WTC11 (cell line): ENCODE measurements at regions not wholly inside any gene's neighbourhood (a gene's known extent, or its start where the extent isn't known, plus 50 kb on each side); places are given as distances from the start of the nearest gene placed in this dataset.

Experiments
- ATAC-seq: fragments of 200-7000 bp; cut with Tn5 transposase; 2 replicates; pipeline ENCODE4 v1.10.0; 2021; ENCODE audit warnings: mild to moderate bottlenecking, moderate library complexity
- CTCF ChIA-PET: fragments of 300-600 bp; sonication (Branson Sonifier 250); formaldehyde crosslinking; loops from one replicate; lab custom pipeline; 2021; ENCODE audit warnings: antibody characterized with exemption; lab: Charles Lee
- POLR2A ChIA-PET: fragments of 350-600 bp; sonication (Branson Sonifier 250); formaldehyde crosslinking; loops from one replicate; lab custom pipeline; 2021; ENCODE audit warnings: antibody characterized with exemption; lab: Charles Lee
- DNase-seq: peaks from one replicate; pipeline ENCODE4 v3.0.0; 2021; ENCODE audit warnings: low spot score
- H3K27ac Mint-ChIP-seq: 2 replicates; pipeline ENCODE4 v1.8.0; 2021; ENCODE audit warnings: mixed read lengths
- H3K27me3 Mint-ChIP-seq: 2 replicates; pipeline ENCODE4 v1.8.0; 2021; ENCODE audit warnings: low read depth, mild to moderate bottlenecking, moderate library complexity, mixed read lengths
- H3K36me3 Mint-ChIP-seq: 2 replicates; pipeline ENCODE4 v1.8.0; 2021; ENCODE audit warnings: mixed read lengths
- H3K4me1 Mint-ChIP-seq: 2 replicates; pipeline ENCODE4 v1.8.0; 2022; ENCODE audit warnings: mixed read lengths
- H3K4me3 Mint-ChIP-seq: 2 replicates; pipeline ENCODE4 v1.8.0; 2021; ENCODE audit warnings: mild to moderate bottlenecking, moderate library complexity, mixed read lengths
- H3K9me3 Mint-ChIP-seq: 2 replicates; pipeline ENCODE4 v1.8.0; 2021; ENCODE audit warnings: mixed read lengths
- AFF4 ChIP-seq: sonication (generic); formaldehyde crosslinking; IDR thresholded peaks from 2 replicates; pipeline ENCODE4 v1.8.1; 2023; ENCODE audit warnings: mild to moderate bottlenecking, missing genetic modification reagents, borderline replicate concordance
- AR ChIP-seq: fragments of 250-450 bp; sonication (Bioruptor Pico); IDR thresholded peaks from 2 replicates; pipeline ENCODE4 v1.9.0; 2021; ENCODE audit warnings: mild to moderate bottlenecking
- CTCF ChIP-seq: fragments of 200-600 bp; IDR thresholded peaks from 2 replicates; pipeline ENCODE4 v1.8.0; 2022; ENCODE audit warnings: antibody characterized with exemption
- ESRRA ChIP-seq: sonication (generic); formaldehyde crosslinking; IDR thresholded peaks from 2 replicates; pipeline ENCODE4 v1.8.1; 2022; ENCODE audit warnings: mild to moderate bottlenecking, missing genetic modification reagents, borderline replicate concordance
- GTF2I ChIP-seq: fragments of 250-450 bp; sonication (Bioruptor Pico); conservative IDR thresholded peaks from 2 replicates; pipeline ENCODE4 v1.4.0; 2021; ENCODE audit warnings: mild to moderate bottlenecking
- MXD4 ChIP-seq: fragments of 250-450 bp; sonication (Bioruptor Pico); IDR thresholded peaks from 2 replicates; pipeline ENCODE4 v1.8.0; 2021; ENCODE audit warnings: mild to moderate bottlenecking, moderate library complexity, borderline replicate concordance
- NR1H2 ChIP-seq: sonication (generic); formaldehyde crosslinking; IDR thresholded peaks from 2 replicates; pipeline ENCODE4 v1.9.0; 2021; ENCODE audit warnings: mild to moderate bottlenecking, moderate library complexity, missing genetic modification reagents
- NR3C1 ChIP-seq: sonication (generic); formaldehyde crosslinking; conservative IDR thresholded peaks from 2 replicates; pipeline ENCODE4 v1.8.1; 2023; ENCODE audit warnings: low read depth, mild to moderate bottlenecking, missing genetic modification reagents
- PRDM15 ChIP-seq: sonication (generic); formaldehyde crosslinking; IDR thresholded peaks from 2 replicates; pipeline ENCODE4 v1.8.0; 2022; ENCODE audit warnings: missing genetic modification reagents
- ZBTB43 ChIP-seq: sonication (generic); formaldehyde crosslinking; IDR thresholded peaks from 2 replicates; pipeline ENCODE4 v1.8.1; 2023; ENCODE audit warnings: mild to moderate bottlenecking, missing genetic modification reagents
- ZNF138 ChIP-seq: sonication (generic); formaldehyde crosslinking; conservative IDR thresholded peaks from 2 replicates; pipeline ENCODE4 v1.8.1; 2022; ENCODE audit warnings: mild to moderate bottlenecking, moderate library complexity, missing genetic modification reagents
- ZNF281 ChIP-seq: sonication (generic); formaldehyde crosslinking; IDR thresholded peaks from 2 replicates; pipeline ENCODE4 v1.8.0; 2023; ENCODE audit warnings: mild to moderate bottlenecking, missing genetic modification reagents

GRCh38 chr10:65805993-65806392 is 1119.8 kb upstream of the LRRTM3 start:
- TF ChIP-seq ESRRA (CRISPR knock-in tag) (no peak), MXD4 (no peak), ZNF138 (no peak)
- no peak for DNase-seq
- H3K27ac Mint-ChIP-seq = no peak overlapping the region; the same call in 1 of the 2 replicates
- no peaks in the 10 kb centered on the region for H3K9me3 Mint-ChIP-seq
- no peaks in the 10 kb centered on the region for H3K27me3 Mint-ChIP-seq
- peaks cover 11% of the 10 kb centered on the region for H3K4me1 Mint-ChIP-seq
- no peak overlapping the region for H3K4me3 Mint-ChIP-seq
- no peak for ATAC-seq
- no peaks in the 10 kb centered on the region for H3K36me3 Mint-ChIP-seq
- CTCF ChIA-PET = no interaction called here
- POLR2A ChIA-PET = no interaction called here

GRCh38 chr10:65808687-65809333 is 1117.0 kb upstream of the LRRTM3 start:
- ChIA-PET POLR2A (no interaction called here), CTCF (no interaction called here)
- Mint-ChIP-seq H3K4me3 (no peak overlapping the region), H3K27me3 (no peaks in the 10 kb centered on the region), H3K9me3 (peaks cover 11% of the 10 kb centered on the region; the same call in 1 of the 2 replicates), H3K27ac (no peak overlapping the region), H3K36me3 (peaks cover 6% of the 10 kb centered on the region), H3K4me1 (peaks cover 11% of the 10 kb centered on the region)
- ATAC-seq = no peak
- DNase-seq = no peak
- TF ChIP-seq NR3C1 (no peak), PRDM15 (CRISPR knock-in tag) (no peak), NR1H2 (no peak), GTF2I (CRISPR knock-in tag) (no peak), AR (no peak), ZNF281 (CRISPR knock-in tag) (no peak), CTCF (no peak), ZBTB43 (no peak), AFF4 (CRISPR knock-in tag) (no peak)
